Stimulated activated CD4-positive, alpha-beta T cell treated with anti-CD3 and anti-CD28 coated beads, TNF-alpha, amount 100 ng/mL, for 4 hours (primary cell): ENCODE measurements at regions not wholly inside any gene's neighbourhood (a gene's known extent, or its start where the extent isn't known, plus 50 kb on each side); places are given as distances from the start of the nearest gene placed in this dataset.

ENCODE experiments used
- DNase-seq, 3 experiments: peaks; one replicate each; pipeline ENCODE4 v3.0.0-alpha.2; 2020; ENCODE audit warnings: low read depth in 3 of 3

GRCh38 chr13:91199866-91200265 is 147.6 kb upstream of the MIR17HG start:
- DNase-seq, result no peak

GRCh38 chr13:91200486-91200885 is 147.0 kb upstream of the MIR17HG start:
- no peak for DNase-seq

GRCh38 chr13:91203430-91203829 is 144.1 kb upstream of the MIR17HG start:
- DNase-seq, result no peak

- no peak for DNase-seq
Measured at GRCh38 chr13:91207261-91207660, 140.2 kb upstream of the MIR17HG start.

GRCh38 chr13:91211510-91211909 is 136.0 kb upstream of the MIR17HG start:
- no peak for DNase-seq

GRCh38 chr13:91212231-91212630 is 135.3 kb upstream of the MIR17HG start:
- DNase-seq, result no peak

GRCh38 chr13:91214031-91214430 is 133.5 kb upstream of the MIR17HG start:
- no peak for DNase-seq

- DNase-seq, result no peak
Measured at GRCh38 chr13:91216928-91217700, 130.4 kb upstream of the MIR17HG start.

GRCh38 chr13:91219201-91219600 is 128.3 kb upstream of the MIR17HG start:
- DNase-seq, result no peak

- no peak for DNase-seq
Measured at GRCh38 chr13:91220872-91221271, 126.6 kb upstream of the MIR17HG start.

GRCh38 chr13:91228108-91228507 is 119.4 kb upstream of the MIR17HG start:
- no peak for DNase-seq

GRCh38 chr13:91228940-91229339 is 118.5 kb upstream of the MIR17HG start:
- DNase-seq, result no peak

GRCh38 chr13:91232716-91233115 is 114.8 kb upstream of the MIR17HG start:
- no peak for DNase-seq

GRCh38 chr13:91233291-91233690 is 114.2 kb upstream of the MIR17HG start:
- DNase-seq, result no peak

- no peak for DNase-seq
Measured at GRCh38 chr13:91236182-91236581, 111.3 kb upstream of the MIR17HG start.

GRCh38 chr13:91236921-91237320 is 110.6 kb upstream of the MIR17HG start:
- no peak for DNase-seq

- DNase-seq, result no peak
Measured at GRCh38 chr13:91238036-91238435, 109.5 kb upstream of the MIR17HG start.

GRCh38 chr13:91240341-91240740 is 107.1 kb upstream of the MIR17HG start:
- no peak for DNase-seq

GRCh38 chr13:91241221-91241933 is 106.1 kb upstream of the MIR17HG start:
- no peak for DNase-seq

GRCh38 chr13:91242652-91243051 is 104.8 kb upstream of the MIR17HG start:
- DNase-seq, result no peak

- DNase-seq, result no peak
Measured at GRCh38 chr13:91245288-91245687, 102.2 kb upstream of the MIR17HG start.

- no peak for DNase-seq
Measured at GRCh38 chr13:91247768-91248167, 99.7 kb upstream of the MIR17HG start.

- DNase-seq, result no peak
Measured at GRCh38 chr13:91248249-91248648, 99.2 kb upstream of the MIR17HG start.
